ENCODE measurements at regions not wholly inside any gene's neighbourhood (a gene's known extent, or its start where the extent isn't known, plus 50 kb on each side); places are given as distances from the start of the nearest gene placed in this dataset.

DNA sequence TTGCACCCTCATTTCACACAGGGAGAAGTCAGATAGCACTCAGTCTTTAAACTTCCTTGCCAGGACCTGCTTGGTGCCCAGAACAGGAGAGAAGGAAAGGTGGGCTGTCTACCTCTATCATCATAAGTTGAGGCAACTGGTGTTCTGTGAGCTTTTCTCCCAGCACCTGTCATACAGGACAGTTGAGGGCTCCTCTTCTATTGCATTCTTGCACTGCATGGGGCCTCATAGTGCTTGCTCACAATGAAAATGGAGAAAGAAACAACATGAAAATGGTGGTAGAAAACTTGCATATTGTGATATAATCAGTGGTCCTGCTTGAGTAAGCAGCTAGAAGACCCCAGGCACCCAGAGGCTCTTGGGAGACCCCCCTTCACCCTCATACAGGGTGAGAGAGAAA is 311.7 kb upstream of the GOLIM4 start:
- TF ChIP-seq, protein P1, sequence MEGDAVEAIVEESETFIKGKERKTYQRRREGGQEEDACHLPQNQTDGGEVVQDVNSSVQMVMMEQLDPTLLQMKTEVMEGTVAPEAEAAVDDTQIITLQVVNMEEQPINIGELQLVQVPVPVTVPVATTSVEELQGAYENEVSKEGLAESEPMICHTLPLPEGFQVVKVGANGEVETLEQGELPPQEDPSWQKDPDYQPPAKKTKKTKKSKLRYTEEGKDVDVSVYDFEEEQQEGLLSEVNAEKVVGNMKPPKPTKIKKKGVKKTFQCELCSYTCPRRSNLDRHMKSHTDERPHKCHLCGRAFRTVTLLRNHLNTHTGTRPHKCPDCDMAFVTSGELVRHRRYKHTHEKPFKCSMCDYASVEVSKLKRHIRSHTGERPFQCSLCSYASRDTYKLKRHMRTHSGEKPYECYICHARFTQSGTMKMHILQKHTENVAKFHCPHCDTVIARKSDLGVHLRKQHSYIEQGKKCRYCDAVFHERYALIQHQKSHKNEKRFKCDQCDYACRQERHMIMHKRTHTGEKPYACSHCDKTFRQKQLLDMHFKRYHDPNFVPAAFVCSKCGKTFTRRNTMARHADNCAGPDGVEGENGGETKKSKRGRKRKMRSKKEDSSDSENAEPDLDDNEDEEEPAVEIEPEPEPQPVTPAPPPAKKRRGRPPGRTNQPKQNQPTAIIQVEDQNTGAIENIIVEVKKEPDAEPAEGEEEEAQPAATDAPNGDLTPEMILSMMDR (IDR thresholded peaks at IDR 0.05; ENCODE audit: poor library complexity) = no peak
- TF ChIP-seq EZH2 (IDR thresholded peaks at IDR 0.05; ENCODE audit: borderline replicate concordance) = no peak
- no peak for TF ChIP-seq EZH2phosphoT487 (IDR thresholded peaks at IDR 0.05; ENCODE audit: low read depth, severe bottlenecking, unreplicated experiment)
